ENCODE measurements at regions not wholly inside any gene's neighbourhood (a gene's known extent, or its start where the extent isn't known, plus 50 kb on each side); places are given as distances from the start of the nearest gene placed in this dataset.
A peak's percentile ranks its signal among the peaks of the same experiment; 100 is the strongest.
"Not testable (repeated sequence)": the region's sequence is repeated elsewhere in the genome, so short reads cannot be mapped to it uniquely, and the experiment has no call there.

DNA sequence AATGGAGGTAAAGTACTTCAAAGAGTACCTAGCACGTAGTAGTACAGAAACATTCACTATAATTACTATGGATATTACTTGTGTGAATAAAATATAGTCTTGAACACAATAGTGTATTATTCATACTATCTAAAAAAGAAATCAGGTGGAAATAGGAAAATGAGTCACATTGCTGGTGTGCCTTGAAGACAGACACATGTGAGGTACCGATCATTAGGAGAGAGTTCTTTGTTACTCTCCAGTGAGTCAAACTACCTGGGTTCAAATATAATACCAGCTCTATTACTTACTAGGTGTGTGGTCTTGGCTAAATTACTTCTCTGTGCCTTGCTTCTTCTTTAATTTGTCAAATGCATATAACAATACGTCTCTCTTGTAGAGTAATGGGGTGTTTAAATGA, 50.8 kb upstream of the BEND6 start:
- DNase-seq (ENCODE audit: low spot score): no peak

DNA sequence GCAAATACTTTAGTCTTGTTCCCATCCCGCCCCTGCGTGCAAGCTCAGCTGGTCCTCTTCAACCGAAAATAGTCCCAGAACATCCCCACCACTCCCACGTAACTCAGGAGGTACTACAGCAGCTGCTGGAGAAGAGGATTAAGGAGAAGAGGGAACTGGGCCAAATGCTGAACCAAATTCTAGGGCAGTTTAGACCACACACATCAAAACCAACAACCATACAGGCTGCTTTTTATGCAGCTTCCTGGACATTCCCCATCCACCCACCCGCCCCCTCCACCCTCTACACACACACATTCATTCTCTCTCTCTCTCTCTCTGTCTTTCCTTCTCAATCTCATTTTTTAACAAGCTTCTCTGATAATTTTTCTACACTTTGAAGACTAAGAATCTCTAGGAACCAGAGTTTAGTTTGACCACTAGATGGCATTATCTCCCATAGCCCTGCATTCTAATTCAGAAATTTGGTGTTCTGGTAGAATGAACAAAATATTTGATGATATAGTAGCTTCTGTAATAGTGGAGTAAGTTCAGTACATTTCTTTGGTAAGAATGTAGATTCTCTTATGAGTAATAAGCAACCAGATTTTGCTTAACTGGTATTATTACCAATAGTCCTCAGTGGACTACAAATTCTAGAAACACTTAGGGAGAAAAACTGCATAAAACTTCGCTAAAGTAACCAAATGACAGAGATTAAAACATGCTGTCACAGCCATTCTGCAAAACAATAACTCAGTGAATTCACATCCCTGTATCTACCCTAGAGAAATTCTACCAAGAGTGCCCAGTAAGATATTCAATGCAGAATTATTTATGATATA, 52.1 kb upstream of the BEND6 start:
- peak; percentile 56 for DNase-seq (ENCODE audit: low spot score)

DNA sequence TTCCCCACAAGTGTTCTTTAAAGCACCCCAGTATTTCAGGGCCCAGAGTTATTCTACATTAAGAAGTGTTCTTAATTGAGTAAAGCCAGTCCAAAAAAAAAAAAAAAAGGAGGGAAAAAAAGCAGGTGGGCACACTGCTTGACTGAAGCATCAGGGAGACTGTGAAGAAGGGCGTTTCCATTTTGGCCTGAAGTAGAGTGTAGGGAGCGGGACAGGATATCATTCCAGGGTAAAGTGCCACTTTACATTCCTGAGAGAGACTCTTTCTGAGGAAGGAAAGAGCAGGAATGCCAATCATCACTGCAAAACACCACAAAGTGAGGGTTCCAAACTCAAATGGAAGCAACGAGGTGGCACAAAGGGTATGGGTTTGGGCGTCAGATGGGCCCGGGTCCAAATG, 54.1 kb upstream of the BEND6 start:
- DNase-seq (ENCODE audit: low spot score): no peak

DNA sequence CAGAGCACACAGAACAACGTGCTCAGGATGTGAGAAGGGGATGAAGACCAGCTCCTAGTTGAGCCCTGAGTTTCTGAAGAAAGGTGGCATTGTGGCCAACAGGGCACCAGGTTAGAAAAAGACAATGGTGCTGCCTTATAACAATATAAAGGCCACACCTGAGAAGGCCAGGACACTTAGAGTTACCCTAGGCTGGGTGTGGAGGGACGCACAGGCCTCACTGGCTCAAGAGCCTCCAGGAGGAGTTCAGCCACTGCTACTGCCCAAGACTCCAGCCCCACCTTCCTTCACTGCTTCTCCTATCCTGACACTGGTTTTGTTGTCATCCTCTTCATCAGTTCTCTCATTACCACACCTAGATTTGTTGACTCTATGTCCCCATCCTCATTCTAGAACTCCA, 55.2 kb upstream of the BEND6 start:
- DNase-seq (ENCODE audit: low spot score): no peak

DNA sequence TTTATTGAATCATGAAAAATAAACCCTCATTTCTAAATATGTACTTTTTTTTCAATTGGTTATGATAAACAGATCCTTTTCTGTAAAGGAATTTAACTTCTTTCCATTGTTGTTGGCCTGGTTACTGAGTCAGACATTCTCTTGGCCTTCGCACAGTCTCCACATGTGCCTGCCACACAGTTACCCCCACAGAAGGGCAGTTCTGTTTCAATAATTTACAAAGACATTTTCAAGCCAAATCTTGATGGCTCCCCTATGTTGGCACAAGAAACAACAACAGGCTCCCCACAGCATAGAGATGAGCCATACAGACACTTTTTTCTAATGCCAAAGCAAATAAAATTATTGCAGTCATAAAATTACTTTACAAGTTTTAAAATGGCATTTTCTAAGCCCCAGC, 55.6 kb upstream of the BEND6 start:
- DNase-seq (ENCODE audit: low spot score): no peak

DNA sequence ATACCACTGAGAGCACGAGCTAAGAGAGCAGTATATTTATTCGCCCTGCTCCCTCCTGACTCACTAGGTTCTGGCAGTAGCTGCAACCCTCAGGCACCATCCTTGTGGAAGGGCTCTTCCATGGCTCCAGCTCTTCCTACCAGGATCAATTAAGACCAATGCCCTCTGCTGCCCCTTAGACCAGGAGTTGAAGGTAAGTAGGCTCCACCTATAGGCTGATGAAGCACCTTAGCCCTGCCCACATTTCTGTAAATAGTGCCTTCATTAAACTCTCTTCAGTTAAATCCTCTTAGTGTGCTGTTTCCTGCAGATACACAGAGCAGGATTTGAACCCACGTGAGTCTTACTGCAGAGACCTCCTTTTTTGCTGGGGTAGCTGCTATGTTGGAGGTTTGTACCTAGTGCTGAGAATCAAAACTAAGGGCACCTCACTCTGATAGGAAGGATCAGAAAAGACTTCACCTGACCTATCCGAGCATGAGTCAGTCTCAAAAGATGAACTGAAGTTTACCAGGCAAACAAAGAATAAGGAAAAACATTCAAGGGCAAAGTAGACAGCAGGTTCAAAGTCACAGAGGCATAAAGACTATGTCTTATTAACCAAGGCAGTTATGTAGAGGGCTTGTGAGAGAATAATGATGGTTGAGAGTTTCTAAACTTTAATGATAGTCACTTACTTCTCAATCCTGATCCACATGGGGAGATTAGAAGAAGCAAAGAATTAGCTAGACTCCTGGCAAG, 56.9 kb upstream of the BEND6 start:
- DNase-seq (ENCODE audit: low spot score): no peak

DNA sequence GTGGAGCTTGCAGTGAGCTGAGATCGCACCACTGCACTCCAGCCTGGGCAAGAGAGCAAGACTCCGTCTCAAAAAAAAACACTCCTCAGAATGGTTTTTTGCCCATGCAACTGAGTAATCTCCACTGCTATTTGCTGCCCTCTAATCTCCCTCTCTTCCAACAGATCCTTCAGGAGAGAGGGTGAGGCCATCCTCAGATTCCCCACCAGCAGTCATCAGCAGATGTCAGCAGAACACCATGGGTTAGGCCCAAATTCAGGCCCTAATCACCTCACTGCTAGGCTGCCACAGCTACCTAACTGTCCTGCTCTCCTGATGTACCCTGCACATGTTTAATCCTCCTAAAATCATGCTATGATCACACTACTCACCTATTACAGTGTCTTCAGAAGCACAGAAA, 63.2 kb upstream of the BEND6 start:
- DNase-seq (ENCODE audit: low spot score): no peak

DNA sequence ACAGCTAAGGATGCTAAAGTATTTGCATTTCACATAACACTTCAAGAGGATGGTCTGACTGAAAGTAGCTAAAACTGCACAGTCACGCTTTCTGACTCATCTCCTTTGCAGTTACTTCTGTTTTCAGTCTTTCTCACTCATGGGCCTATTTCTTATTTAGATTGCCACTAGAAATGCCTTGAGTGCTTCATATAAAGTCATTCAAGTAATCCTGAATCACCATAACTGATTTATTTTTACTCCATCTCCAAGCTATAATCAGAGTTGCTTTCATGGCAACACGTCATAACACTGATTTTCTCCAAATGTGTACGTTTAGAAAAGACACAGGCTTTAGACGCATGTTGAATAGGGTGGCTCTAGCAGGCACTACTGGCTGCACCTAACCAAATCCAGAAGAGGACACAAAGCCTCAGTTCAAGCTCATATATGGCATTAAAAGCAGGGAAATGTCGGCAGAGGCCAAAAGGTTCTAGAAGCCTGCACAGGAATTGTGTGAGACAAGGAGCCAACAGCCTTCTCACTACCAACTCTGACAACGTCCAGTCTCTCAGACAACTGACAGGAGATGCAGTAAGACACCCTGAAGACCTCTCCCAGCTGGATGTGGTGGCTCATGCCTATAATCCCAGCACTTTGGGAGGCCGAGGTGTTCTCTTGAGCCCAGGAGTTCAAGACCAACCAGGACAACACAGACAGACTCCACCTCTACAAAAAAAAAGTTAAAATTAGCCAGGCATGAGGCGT, 64.1 kb upstream of the BEND6 start:
- DNase-seq (ENCODE audit: low spot score): no peak

DNA sequence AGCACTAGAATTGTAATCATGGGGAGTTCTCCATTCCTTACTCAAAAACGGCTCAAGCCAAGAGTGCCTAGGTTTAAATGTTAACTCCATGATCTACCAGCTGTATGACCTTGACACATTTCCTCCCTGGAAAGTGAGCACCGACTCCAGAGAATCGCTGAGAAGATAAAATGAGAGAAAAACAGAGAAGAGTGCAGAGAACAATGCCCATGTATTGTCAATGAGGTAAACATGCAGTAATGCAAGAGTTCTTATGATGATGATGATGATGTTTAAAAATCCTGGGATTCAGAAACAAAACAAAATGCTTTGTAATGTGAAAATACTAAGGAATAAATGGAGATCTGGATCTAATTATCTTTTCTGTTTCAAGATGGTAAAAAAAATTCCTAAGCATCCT, 64.8 kb upstream of the BEND6 start:
- DNase-seq (ENCODE audit: low spot score): no peak

DNA sequence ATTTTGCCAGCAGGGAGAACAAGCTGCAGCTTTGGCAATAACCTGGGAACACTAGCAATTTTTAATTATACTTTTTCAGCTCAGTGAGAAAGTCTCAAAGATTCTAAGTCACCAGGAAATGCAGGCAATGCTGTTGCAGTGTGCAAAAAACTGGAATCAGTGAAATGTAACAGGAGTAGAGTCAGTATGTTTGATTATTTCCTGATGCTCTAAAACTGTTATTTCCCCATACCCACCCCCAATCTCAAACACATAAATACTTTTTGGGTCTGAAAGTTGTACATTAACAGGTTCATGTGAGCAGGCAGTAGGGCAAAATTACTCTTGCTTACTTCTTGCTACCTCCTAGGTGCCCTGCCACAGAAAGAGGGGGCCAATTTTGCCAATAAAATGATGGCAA, 65.4 kb upstream of the BEND6 start:
- no peak for DNase-seq (ENCODE audit: low spot score)

DNA sequence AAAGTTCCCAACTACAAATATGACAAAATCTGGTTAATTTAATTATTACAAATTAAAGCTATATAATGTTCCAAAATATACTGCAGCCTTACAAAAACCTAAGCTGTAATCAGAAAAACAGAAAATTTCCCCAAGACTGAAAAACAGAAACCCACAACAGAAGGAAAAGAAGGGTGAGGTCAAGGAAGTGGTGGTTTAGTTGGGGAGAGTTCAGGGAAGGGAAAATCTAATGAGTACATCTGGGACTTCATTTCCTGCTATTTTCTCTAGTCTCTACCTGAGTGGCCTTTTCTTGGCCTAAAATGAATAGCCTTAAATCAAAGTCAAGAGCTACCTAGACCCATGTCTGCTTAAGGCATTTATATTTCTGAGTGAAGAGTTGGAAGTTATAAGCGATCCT, 66.2 kb upstream of the BEND6 start:
- DNase-seq (ENCODE audit: low spot score): no peak

DNA sequence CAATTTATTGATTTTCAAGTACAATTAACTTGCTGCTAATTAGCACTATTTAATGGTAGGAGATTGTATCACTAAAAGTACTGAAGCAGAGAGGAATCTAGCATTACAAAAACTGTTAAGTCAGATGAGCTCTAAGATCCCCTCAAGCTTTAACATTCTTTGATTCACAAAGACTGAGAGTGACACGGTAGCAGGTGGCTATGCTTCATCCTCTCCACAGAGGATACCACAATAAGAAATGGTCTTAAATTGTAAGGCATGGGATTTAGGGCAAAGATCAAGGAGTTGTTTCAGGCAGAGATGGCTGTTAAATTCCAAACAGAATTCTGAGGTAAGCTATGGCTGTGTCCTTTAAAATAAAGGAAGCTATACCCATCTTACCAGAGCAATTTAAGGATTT, 67.8 kb upstream of the BEND6 start:
- DNase-seq (ENCODE audit: low spot score): no peak

DNA sequence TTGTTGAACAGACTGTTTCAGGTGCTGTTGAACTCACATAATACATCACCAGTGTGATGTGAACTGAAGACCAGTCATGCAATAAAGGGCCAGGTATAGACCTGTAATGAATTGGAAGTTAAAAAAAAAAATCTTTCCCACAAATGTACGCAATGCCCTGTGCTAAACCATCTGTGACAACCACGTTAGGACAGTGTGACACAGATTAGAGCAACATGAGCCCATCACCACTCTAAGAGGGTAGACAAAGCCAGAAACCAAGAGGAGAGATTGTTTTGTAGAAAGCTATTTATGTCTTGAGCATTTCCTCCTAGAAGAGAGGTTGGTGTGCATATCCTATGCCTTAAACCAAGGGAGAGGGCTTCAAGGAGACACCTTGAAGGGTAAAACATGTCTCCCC, 77.0 kb upstream of the BEND6 start:
- no peak for DNase-seq (ENCODE audit: low spot score)

DNA sequence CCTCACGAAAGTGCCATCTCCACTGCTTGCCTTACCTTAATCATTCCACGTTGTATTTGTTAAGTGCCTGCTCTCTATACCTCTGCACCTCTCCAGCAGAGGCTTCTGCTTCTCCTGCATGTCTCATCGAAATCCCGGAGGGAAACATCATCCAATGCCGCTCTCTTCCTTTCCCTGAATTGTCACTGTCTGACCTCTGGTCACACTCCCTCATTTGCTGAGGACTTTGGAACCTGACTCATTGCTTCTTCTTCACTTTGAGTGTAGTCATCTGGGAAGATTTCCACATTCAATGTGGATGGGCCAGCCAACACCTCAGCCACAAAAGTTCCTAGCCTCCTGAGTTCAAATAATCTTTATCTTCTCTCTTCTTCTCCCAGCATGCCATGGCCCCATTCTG, 78.9 kb upstream of the BEND6 start:
- peak; percentile 65 for DNase-seq (ENCODE audit: low spot score)

DNA sequence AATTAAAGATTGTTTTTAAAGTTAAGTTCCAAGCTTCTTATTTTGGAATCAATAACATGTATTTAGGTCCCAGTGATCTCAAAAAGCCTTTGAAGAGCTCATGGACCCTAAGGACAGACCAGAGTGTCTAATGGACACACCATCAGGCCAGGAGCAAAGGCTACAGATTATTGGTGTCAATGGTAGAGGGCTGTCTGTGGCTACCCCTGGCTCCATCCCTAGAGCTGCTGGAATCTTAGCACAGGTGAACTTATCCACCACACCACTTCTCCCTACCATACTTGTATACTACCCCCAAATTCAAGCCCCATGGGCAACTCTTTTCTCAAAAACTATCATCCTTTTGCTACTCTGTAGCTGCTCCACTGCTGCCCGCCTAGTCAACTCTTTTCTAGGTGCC, 79.4 kb upstream of the BEND6 start:
- DNase-seq (ENCODE audit: low spot score): no peak

DNA sequence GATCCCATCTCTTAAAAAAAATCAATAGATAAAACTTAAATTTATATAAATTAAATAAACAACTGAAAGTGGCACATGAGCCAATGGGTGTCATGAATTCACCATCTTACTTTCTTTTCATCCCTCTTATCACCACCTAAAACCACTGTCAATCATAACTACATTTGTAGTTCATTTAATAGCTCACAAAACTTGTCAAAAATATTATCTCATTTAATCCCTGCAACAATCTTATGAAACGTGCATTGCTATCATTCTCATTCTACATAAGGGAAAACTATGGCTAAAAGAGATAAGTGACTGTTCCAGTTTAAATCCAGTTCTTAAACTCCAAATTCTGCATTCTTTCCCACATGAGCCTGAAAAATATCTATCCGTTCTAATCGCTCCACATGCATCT, 80.6 kb upstream of the BEND6 start:
- no peak for DNase-seq (ENCODE audit: low spot score)

DNA sequence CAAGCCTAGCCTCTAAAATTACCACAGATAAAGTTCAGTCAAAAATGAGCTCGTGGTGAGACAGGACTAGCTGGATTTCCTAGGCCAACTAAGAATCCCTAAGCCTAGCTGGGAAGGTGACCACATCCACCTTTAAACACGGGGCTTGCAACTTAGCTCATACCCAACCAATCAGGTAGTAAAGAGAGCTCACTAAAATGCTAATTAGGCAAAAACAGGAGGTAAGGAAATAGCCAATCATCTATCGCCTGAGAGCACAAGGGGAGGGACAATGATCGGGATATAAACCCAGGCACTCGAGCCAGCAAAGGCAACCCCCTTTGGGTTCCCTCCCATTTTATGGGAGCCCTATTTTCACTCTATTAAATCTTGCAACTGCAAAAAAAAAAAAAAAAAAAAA, 84.9 kb upstream of the BEND6 start:
- not testable (repeated sequence) for DNase-seq (ENCODE audit: low spot score)

DNA sequence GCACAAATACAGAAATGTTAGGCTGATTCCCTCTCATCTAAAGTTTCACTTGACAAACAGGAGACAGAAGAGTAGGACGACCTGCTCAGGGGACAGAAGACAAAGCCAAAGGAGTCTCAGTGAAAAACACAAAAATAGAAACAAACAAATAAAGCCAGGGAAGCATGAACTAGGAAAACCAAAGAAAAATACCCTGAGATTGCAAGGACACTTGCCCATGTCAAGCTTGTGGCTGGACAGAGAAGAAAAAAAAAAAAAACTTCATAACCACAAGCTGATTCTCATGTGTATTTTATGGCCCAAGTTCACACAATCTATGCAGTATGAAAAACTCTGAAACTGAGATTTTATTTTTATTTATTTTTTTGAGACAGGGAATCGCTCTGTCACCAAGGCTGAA, 85.6 kb upstream of the BEND6 start:
- no peak for DNase-seq (ENCODE audit: low spot score)

DNA sequence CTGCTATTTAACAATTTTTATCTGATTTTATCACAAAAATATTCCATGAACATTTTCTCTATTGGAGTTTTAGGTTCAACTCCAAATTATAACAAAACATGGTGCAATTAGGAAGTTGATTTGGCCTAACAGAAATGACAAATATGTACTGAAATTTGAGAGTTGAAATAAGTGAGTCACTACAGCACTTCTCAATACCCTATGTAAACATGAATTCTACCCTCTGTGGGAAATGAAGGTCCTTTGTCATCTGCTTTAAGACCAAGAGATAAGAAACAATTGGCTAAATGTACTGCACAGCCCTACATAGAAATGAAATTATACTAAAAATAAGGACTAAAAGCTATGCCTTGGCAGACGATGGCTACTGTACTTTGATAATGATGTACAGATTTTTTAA, 86.2 kb upstream of the BEND6 start:
- no peak for DNase-seq (ENCODE audit: low spot score)

DNA sequence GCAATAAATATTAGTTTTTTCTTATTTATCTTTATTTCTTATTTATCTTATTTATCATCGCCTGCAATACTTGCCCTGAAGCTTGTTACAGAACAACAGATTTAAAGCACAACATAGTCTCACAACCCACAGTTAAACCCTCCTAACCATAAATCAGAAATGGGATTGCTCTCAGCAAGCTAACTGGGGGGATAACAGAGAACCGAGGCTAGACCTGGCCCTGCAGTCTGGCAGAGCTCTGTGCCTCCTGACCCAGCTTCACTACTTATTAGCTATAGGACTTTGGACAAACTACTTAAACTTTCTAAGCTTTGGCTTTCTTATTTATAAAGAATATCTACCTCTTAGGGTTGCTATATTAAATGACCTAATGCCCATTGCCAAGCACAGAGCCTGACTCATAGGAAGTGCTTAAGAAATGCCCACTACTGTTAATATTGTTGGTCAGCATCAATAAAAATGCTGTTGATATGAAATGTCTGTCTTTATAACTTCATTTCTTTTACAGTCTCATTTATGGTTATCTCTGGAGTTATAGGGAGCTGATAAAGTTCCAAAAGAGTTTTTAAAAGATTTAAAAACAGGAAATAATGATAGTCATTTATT, 87.9 kb upstream of the BEND6 start:
- DNase-seq (ENCODE audit: low spot score): no peak

DNA sequence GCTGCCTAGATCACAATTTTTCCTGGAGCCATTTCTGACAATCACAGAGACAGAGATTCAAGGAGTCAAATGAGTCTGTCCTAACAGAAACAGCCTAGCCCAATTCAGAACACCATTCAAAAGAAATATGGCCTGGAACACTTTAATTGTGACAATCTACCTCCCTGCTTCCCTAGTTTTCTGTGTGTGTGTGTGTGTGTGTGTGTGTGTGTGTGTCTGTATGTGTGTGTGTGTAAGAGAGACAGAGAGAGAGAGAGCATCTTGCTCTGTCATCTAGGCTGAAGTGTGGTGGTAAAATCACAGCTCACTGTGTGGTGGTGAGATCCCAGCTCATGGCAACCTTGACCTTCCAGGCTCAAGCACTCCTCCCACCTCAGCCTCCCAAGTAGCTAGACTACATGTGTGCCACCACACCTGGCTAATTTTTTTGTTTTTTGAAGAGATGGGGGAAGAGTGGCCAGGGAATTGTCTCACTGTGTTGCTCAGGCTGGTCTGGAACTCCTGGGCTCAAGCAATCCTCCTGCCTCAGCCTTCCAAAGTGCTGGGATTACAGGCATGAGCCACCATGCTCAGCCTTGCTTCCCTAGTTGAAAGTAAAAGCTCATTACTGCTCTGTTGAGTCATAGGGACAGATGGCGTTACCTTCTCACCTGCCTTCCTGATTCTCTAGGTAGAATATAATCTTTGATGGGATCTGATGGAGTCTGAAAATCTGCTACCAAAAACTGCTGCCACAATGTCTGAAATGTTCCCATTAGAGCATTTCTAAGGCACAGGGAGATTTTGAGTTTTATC, 89.6 kb upstream of the BEND6 start:
- no peak for DNase-seq (ENCODE audit: low spot score)
